GM19043 (cell line): ENCODE measurements at regions not wholly inside any gene's neighbourhood (a gene's known extent, or its start where the extent isn't known, plus 50 kb on each side); places are given as distances from the start of the nearest gene placed in this dataset.
"Not testable (repeated sequence)": the region's sequence is repeated elsewhere in the genome, so short reads cannot be mapped to it uniquely, and the experiment has no call there.

ENCODE experiments used
- ATAC-seq: cut with Tn5 transposase; IDR thresholded peaks from one replicate; pipeline ENCODE4 v1.9.1; 2021; ENCODE audit warnings: low read depth; ENCODE audit not compliant: unreplicated experiment

- no peak for ATAC-seq
Observed at GRCh38 chr7:68247126-68247525, 1250.5 kb downstream of the TYW1 start.

- no peak for ATAC-seq
Observed at GRCh38 chr7:68247571-68247970, 1250.9 kb downstream of the TYW1 start.

- ATAC-seq = no peak
Observed at GRCh38 chr7:68248973-68249372, 1252.3 kb downstream of the TYW1 start.

- ATAC-seq = no peak
Observed at GRCh38 chr7:68249611-68250010, 1253.0 kb downstream of the TYW1 start.

- no peak for ATAC-seq
Observed at GRCh38 chr7:68250143-68250542, 1253.5 kb downstream of the TYW1 start.

- ATAC-seq = not testable (repeated sequence)
Observed at GRCh38 chr7:68254815-68255214, 1258.2 kb downstream of the TYW1 start.

GRCh38 chr7:68256295-68256694 is 1259.7 kb downstream of the TYW1 start:
- ATAC-seq = no peak

GRCh38 chr7:68258609-68259008 is 1262.0 kb downstream of the TYW1 start:
- ATAC-seq = no peak

- no peak for ATAC-seq
Observed at GRCh38 chr7:68265258-68265657, 1268.6 kb downstream of the TYW1 start.

- no peak for ATAC-seq
Observed at GRCh38 chr7:68266004-68266579, 1269.5 kb downstream of the TYW1 start.

- no peak for ATAC-seq
Observed at GRCh38 chr7:68267486-68267885, 1270.9 kb downstream of the TYW1 start.

GRCh38 chr7:68269405-68269804 is 1272.8 kb downstream of the TYW1 start:
- no peak for ATAC-seq

- ATAC-seq = no peak
Observed at GRCh38 chr7:68272507-68272906, 1275.9 kb downstream of the TYW1 start.

GRCh38 chr7:68276725-68277124 is 1280.1 kb downstream of the TYW1 start:
- ATAC-seq = no peak

- no peak for ATAC-seq
Observed at GRCh38 chr7:68279827-68280400, 1283.3 kb downstream of the TYW1 start.

- ATAC-seq = no peak
Observed at GRCh38 chr7:68280931-68281330, 1284.3 kb downstream of the TYW1 start.

GRCh38 chr7:68288144-68288593 is 1291.5 kb downstream of the TYW1 start:
- no peak for ATAC-seq

GRCh38 chr7:68291710-68292109 is 1295.1 kb downstream of the TYW1 start:
- no peak for ATAC-seq

GRCh38 chr7:68295386-68295785 is 1298.8 kb downstream of the TYW1 start:
- no peak for ATAC-seq

GRCh38 chr7:68304536-68304935 is 1293.7 kb upstream of the AUTS2 start:
- no peak for ATAC-seq

GRCh38 chr7:68306692-68307107 is 1291.6 kb upstream of the AUTS2 start:
- ATAC-seq = no peak

- no peak for ATAC-seq
Observed at GRCh38 chr7:68309271-68309670, 1289.0 kb upstream of the AUTS2 start.

GRCh38 chr7:68309806-68310205 is 1288.5 kb upstream of the AUTS2 start:
- no peak for ATAC-seq
